Parathyroid adenoma (tissue), 2 donors: ENCODE measurements at regions not wholly inside any gene's neighbourhood (a gene's known extent, or its start where the extent isn't known, plus 50 kb on each side); places are given as distances from the start of the nearest gene placed in this dataset.

ENCODE experiments used
- H2AFZ ChIP-seq: fragments of 300-600 bp; sonication (generic); one replicate; pipeline ENCODE4 v1.7.0; 2017; ENCODE audit warnings: antibody characterized with exemption, mild to moderate bottlenecking
- H3K27ac ChIP-seq: fragments of 300-600 bp; sonication (generic); one replicate; pipeline ENCODE4 v1.7.0; 2017
- H3K27me3 ChIP-seq: fragments of 300-600 bp; sonication (generic); one replicate; pipeline ENCODE4 v1.7.0; 2017; ENCODE audit warnings: low read length; ENCODE audit not compliant: control insufficient read depth, insufficient read depth
- H3K36me3 ChIP-seq: fragments of 300-600 bp; sonication (generic); one replicate; pipeline ENCODE4 v1.7.0; 2017; ENCODE audit warnings: low read length; ENCODE audit not compliant: control insufficient read depth, insufficient read depth
- H3K4me1 ChIP-seq: fragments of 300-600 bp; sonication (generic); one replicate; pipeline ENCODE4 v1.7.0; 2017; ENCODE audit warnings: control low read depth
- H3K4me2 ChIP-seq: fragments of 300-600 bp; sonication (generic); one replicate; pipeline ENCODE4 v1.7.0; 2017; ENCODE audit warnings: low read length
- H3K4me3 ChIP-seq: fragments of 300-600 bp; sonication (generic); one replicate; pipeline ENCODE4 v1.7.0; 2017; ENCODE audit warnings: low read depth, low read length
- H3K79me2 ChIP-seq: fragments of 300-600 bp; sonication (generic); one replicate; pipeline ENCODE4 v1.7.0; 2017; ENCODE audit warnings: control low read depth
- H3K9ac ChIP-seq: fragments of 300-600 bp; sonication (generic); one replicate; pipeline ENCODE4 v1.7.0; 2017; ENCODE audit warnings: mild to moderate bottlenecking
- H3K9me3 ChIP-seq: fragments of 300-600 bp; sonication (generic); one replicate; pipeline ENCODE4 v1.7.0; 2017; ENCODE audit warnings: low read length; ENCODE audit not compliant: control insufficient read depth
- TF ChIP-seq, protein P1 (sequence below): fragments of 300-600 bp; sonication (generic); IDR thresholded peaks from one replicate; pipeline ENCODE4 v1.7.0; 2017; ENCODE audit warnings: antibody characterized with exemption, mild to moderate bottlenecking
- donor health status: primary hyperparathyroidism.

DNA sequence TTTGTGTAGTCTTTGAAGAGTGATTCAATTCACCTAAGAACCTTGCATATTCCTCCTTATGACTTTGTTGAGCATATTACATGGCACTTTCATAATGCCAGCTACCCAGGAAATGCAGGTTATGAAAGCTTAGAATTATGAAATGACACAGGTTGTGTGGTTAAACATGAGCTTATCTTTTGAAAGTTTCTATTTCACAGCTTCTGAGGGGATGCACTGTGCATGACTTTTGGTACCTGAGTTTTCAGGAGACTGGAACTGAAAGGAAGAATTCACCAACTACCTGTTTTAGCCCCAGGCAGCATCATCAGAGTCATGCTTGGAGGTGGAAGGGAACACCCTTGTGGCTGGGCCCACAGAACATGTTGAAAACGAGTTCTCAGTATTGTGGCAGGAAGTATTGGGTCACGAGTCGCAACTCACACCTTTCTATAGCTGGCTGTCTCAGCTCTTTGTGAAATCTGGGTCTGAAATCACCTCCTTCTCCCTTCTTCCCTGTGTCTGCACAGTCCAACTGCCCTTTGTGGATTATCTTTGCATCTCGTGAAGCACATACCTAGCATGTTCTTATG is 228.2 kb downstream of the PTEN start:
- Histone ChIP-seq H3K79me2 (no peaks in the 10 kb centered on the region), H3K27ac (no peak overlapping the region), H3K4me1 (no peaks in the 10 kb centered on the region), H3K9me3 (no peaks in the 10 kb centered on the region), H3K4me2 (no peak overlapping the region), H3K9ac (no peak overlapping the region), H3K36me3 (no peaks in the 10 kb centered on the region), H3K4me3 (no peak overlapping the region), H2AFZ (no peak overlapping the region), H3K27me3 (no peaks in the 10 kb centered on the region)
- TF ChIP-seq, protein P1, sequence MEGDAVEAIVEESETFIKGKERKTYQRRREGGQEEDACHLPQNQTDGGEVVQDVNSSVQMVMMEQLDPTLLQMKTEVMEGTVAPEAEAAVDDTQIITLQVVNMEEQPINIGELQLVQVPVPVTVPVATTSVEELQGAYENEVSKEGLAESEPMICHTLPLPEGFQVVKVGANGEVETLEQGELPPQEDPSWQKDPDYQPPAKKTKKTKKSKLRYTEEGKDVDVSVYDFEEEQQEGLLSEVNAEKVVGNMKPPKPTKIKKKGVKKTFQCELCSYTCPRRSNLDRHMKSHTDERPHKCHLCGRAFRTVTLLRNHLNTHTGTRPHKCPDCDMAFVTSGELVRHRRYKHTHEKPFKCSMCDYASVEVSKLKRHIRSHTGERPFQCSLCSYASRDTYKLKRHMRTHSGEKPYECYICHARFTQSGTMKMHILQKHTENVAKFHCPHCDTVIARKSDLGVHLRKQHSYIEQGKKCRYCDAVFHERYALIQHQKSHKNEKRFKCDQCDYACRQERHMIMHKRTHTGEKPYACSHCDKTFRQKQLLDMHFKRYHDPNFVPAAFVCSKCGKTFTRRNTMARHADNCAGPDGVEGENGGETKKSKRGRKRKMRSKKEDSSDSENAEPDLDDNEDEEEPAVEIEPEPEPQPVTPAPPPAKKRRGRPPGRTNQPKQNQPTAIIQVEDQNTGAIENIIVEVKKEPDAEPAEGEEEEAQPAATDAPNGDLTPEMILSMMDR = no peak

DNA sequence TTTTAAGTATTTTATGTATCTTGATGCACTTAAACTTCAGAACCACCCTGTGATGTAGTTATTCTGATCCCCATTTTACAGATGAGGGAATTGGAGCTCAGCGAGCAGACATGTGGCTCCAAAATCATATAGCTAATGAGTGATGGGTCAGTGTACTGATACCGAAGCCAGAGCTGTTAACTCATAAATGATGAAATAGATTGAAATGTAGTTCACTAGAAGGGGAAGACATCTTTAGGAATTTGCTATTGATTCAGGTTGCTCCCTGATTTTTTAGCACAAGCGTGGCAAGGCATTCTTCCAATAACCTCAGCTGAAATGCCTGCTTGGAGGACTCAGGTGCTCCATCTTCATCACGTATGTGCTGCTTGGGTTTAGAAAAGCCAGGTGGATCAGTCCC is 228.8 kb downstream of the PTEN start:
- Histone ChIP-seq H3K4me3 (no peak overlapping the region), H3K79me2 (no peaks in the 10 kb centered on the region), H3K36me3 (no peaks in the 10 kb centered on the region), H3K27ac (no peak overlapping the region), H3K4me2 (no peak overlapping the region), H3K27me3 (no peaks in the 10 kb centered on the region), H3K9me3 (no peaks in the 10 kb centered on the region), H2AFZ (no peak overlapping the region), H3K9ac (no peak overlapping the region), H3K4me1 (no peaks in the 10 kb centered on the region)
- TF ChIP-seq, protein P1 = no peak

DNA sequence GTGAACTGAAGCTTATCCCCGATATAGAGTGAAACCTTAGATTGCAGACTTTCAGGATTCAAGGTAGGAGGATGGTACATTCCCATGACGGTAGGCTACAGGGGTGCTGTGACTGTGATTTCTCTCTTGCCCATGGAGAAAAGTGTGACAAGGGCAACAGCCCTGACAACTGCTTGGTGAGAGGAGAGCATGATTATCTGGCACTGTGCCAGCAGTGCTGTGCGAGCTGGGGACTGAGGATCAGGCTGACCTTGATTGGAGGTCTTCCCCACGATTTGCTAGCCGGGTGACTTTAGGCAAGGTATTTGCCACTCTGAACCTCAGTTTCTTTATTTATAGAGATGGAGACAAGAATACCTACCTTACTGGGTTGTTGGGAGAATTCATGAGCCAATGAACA is 229.5 kb downstream of the PTEN start:
- TF ChIP-seq, protein P1 = no peak
- H3K79me2 ChIP-seq = no peaks in the 10 kb centered on the region
- no peaks in the 10 kb centered on the region for H3K4me1 ChIP-seq
- H3K9ac ChIP-seq = no peak overlapping the region
- H3K4me2 ChIP-seq = no peak overlapping the region
- H3K4me3 ChIP-seq = no peak overlapping the region
- no peaks in the 10 kb centered on the region for H3K36me3 ChIP-seq
- no peaks in the 10 kb centered on the region for H3K9me3 ChIP-seq
- no peak overlapping the region for H2AFZ ChIP-seq
- H3K27me3 ChIP-seq = no peaks in the 10 kb centered on the region
- H3K27ac ChIP-seq = no peak overlapping the region

DNA sequence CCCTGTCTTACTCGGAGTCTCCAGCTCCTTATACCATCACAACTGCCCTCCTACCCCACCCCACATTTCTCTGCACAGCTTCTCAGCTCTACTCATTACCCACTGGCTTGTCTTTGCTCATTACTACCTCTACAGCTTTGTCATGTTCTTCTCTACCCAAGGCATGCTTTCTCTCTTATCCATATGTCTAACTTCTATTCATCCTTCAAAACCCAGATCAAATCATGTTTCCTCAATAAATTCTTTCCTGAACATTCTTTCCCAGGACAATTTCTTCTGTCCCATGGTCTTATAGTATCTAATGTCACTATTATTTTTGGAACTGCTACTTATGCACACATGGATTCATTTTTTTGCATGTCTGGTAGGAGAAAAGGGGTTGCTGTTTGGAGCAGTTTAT is 231.4 kb downstream of the PTEN start:
- H3K79me2 ChIP-seq = no peaks in the 10 kb centered on the region
- H2AFZ ChIP-seq = no peak overlapping the region
- H3K9me3 ChIP-seq = no peaks in the 10 kb centered on the region
- no peak overlapping the region for H3K4me2 ChIP-seq
- no peak overlapping the region for H3K4me3 ChIP-seq
- H3K27me3 ChIP-seq = no peaks in the 10 kb centered on the region
- H3K27ac ChIP-seq = no peak overlapping the region
- H3K36me3 ChIP-seq = no peaks in the 10 kb centered on the region
- no peak overlapping the region for H3K9ac ChIP-seq
- H3K4me1 ChIP-seq = no peaks in the 10 kb centered on the region
- TF ChIP-seq, protein P1 = no peak

GRCh38 chr10:88095223-88095721 is 231.8 kb downstream of the PTEN start:
- no peaks in the 10 kb centered on the region for H3K9me3 ChIP-seq
- H3K79me2 ChIP-seq = no peaks in the 10 kb centered on the region
- H3K36me3 ChIP-seq = no peaks in the 10 kb centered on the region
- TF ChIP-seq, protein P1 = no peak
- no peak overlapping the region for H3K27ac ChIP-seq
- H2AFZ ChIP-seq = no peak overlapping the region
- H3K4me2 ChIP-seq = no peak overlapping the region
- no peak overlapping the region for H3K4me3 ChIP-seq
- no peaks in the 10 kb centered on the region for H3K4me1 ChIP-seq
- no peak overlapping the region for H3K9ac ChIP-seq
- H3K27me3 ChIP-seq = no peaks in the 10 kb centered on the region
